Heart right ventricle (tissue), 16 donors: ENCODE measurements at regions not wholly inside any gene's neighbourhood (a gene's known extent, or its start where the extent isn't known, plus 50 kb on each side); places are given as distances from the start of the nearest gene placed in this dataset.

Experiments
- ATAC-seq, 8 donors: fragments of 200-7000 bp; cut with Tn5 transposase; one replicate each; pipeline ENCODE4 v1.9.1; 2020; ENCODE audit warnings: mild to moderate bottlenecking in 8 of 8, moderate library complexity in 8 of 8, moderate number of reproducible peaks in 1 of 8
- DNase-seq, 2 donors: peaks; one replicate each; pipeline ENCODE4 v3.0.0-alpha.2; 2020
- H3K27ac ChIP-seq, 10 donors: fragments of 200-600 bp; sonication (generic) in 2 of 10; one replicate each; pipeline versions ENCODE4 v1.5.0 to v1.8.0; 2020 to 2022; ENCODE audit warnings: mild to moderate bottlenecking in 3 of 10
- H3K27me3 ChIP-seq, 7 donors: fragments of 200-600 bp; one replicate each; pipeline ENCODE4 v1.8.0; 2021 to 2022; ENCODE audit warnings: mild to moderate bottlenecking in 2 of 7
- H3K36me3 ChIP-seq, 9 donors: fragments of 200-600 bp; sonication (generic) in 1 of 9; one replicate each; pipeline versions ENCODE4 v1.5.0 to v1.8.0; 2020 to 2022; ENCODE audit warnings: mild to moderate bottlenecking in 2 of 9
- H3K4me1 ChIP-seq, 9 donors: fragments of 200-600 bp; sonication (generic) in 1 of 9; one replicate each; pipeline versions ENCODE4 v1.5.0 to v1.8.0; 2020 to 2022; ENCODE audit warnings: mild to moderate bottlenecking in 4 of 9
- H3K4me3 ChIP-seq, 10 donors: fragments of 200-600 bp; sonication (generic) in 2 of 10; one replicate each; pipeline versions ENCODE4 v1.5.0 to v1.8.0; 2020 to 2022; ENCODE audit warnings: mild to moderate bottlenecking in 7 of 10, moderate library complexity in 2 of 10
- H3K9me3 ChIP-seq, 11 donors: fragments of 200-600 bp in 10 of 11; sonication (generic) in 2 of 11; one replicate each; pipeline versions ENCODE4 v1.5.0 to v1.8.0; 2013 to 2022; ENCODE audit warnings: mild to moderate bottlenecking in 2 of 11, control low read depth in 1 of 11, moderate library complexity in 1 of 11
- WGBS, 2 donors: extraction: QIAGEN DNeasy Blood & Tissue Kit; methylation state at CpG; one replicate each; pipeline ENCODE4 v1.1.7; 2013; ENCODE audit warnings: inconsistent platforms in 1 of 2; 5-methylcytosine and 5-hydroxymethylcytosine counted together
- intact Hi-C, 10 donors: fragments of 100-400 bp; cut with DNase I; formaldehyde crosslinking; loops; one replicate each; pipeline versions ENCODE4 v1.11.1 to v1.14.2; 2022
- TF ChIP-seq, protein P1 (sequence below), 9 donors: fragments of 200-600 bp; sonication (generic) in 2 of 9; IDR thresholded peaks; one replicate each; pipeline versions ENCODE4 v1.5.0 to v1.8.0; 2021 to 2022; ENCODE audit warnings: antibody characterized with exemption in 9 of 9, mild to moderate bottlenecking in 5 of 9, moderate library complexity in 1 of 9
- donor health status: Arrhythmogenic right ventricular cardiomyopathy.
- donor health status: ischemic (EF 13 %, LVEDD 7.1; RV severe dilation, severe dysfunction).
- donor health status: healthy with polysubstance abuse.
- donor health status: DM: no; HTN: yes; CAD: no.
- donor health status: DM: no; HTN: no; CAD: no.
- donor health status: ischemic (EF 25% LVEDD 6.9; RV normal size, moderate dysfunction).
- donor health status: ischemic (EF 25% LVEDD 5.7; RV mildly dilated, moderate dysfunction).
- donor health status: healthy.
- donor health status: DM: yes; HTN: yes; CAD: no.
- donor health status: Ischemic cardiomyopathy.
- donor health status: ischemic (EF 35%, LVEDD 5.7; RV mildly dilated, moderate dysfunction).
- donor health status: nonischemic (EF 11% LVEDD 7.7; RV severe dilation, severe dysfunction).
- donor health status: DM: yes; HTN: yes; CAD: no.
- donor health status: PGD.
- donor health status: ischemic (EF 29% LVEDD 5.4; RV normal size, mild dysfunction).
- donor health status: nonischemic (EF 23%, LVEDD 6.1; RV moderate dilation, normal function).

- Histone ChIP-seq H3K4me1 (no peaks in the 10 kb centered on the region), H3K27me3 (peaks cover 0 to 4% (median 0%) of the 10 kb centered on the region in 7 donors), H3K27ac (no peak overlapping the region), H3K9me3 (no peaks in the 10 kb centered on the region), H3K36me3 (no peaks in the 10 kb centered on the region), H3K4me3 (no peak overlapping the region)
- intact Hi-C loops = no loop called here
- DNase-seq (no peak), ATAC-seq (no peak)
- TF ChIP-seq, protein P1, sequence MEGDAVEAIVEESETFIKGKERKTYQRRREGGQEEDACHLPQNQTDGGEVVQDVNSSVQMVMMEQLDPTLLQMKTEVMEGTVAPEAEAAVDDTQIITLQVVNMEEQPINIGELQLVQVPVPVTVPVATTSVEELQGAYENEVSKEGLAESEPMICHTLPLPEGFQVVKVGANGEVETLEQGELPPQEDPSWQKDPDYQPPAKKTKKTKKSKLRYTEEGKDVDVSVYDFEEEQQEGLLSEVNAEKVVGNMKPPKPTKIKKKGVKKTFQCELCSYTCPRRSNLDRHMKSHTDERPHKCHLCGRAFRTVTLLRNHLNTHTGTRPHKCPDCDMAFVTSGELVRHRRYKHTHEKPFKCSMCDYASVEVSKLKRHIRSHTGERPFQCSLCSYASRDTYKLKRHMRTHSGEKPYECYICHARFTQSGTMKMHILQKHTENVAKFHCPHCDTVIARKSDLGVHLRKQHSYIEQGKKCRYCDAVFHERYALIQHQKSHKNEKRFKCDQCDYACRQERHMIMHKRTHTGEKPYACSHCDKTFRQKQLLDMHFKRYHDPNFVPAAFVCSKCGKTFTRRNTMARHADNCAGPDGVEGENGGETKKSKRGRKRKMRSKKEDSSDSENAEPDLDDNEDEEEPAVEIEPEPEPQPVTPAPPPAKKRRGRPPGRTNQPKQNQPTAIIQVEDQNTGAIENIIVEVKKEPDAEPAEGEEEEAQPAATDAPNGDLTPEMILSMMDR (IDR thresholded peaks at IDR 0.05) = no peak
- WGBS, 2 donors = 39 to 48% methylated on average over 1 of the region's 1 CpG
Observed at GRCh38 chr16:25478476-25478875, 213.3 kb upstream of the HS3ST4 start.

- H3K27me3 ChIP-seq = peaks cover 0 to 7% (median 0%) of the 10 kb centered on the region in 7 donors
- DNase-seq = no peak
- ATAC-seq = no peak
- no peak overlapping the region for H3K4me3 ChIP-seq
- intact Hi-C loops = no loop called here
- 50 to 59% methylated on average over 2 of the region's 2 CpGs for WGBS, 2 donors
- no peaks in the 10 kb centered on the region for H3K36me3 ChIP-seq
- TF ChIP-seq, protein P1 (IDR thresholded peaks at IDR 0.05) = no peak
- no peaks in the 10 kb centered on the region for H3K9me3 ChIP-seq
- H3K27ac ChIP-seq = no peak overlapping the region
- H3K4me1 ChIP-seq = no peaks in the 10 kb centered on the region
Observed at GRCh38 chr16:25464058-25464457, 206.4 kb upstream of the ZKSCAN2 start.

GRCh38 chr16:25449802-25450201 is 192.2 kb upstream of the ZKSCAN2 start:
- TF ChIP-seq, protein P1 (IDR thresholded peaks at IDR 0.05) = no peak
- Histone ChIP-seq H3K9me3 (peaks cover 0 to 33% (median 6%) of the 10 kb centered on the region in 11 donors), H3K4me1 (no peaks in the 10 kb centered on the region), H3K27ac (no peak overlapping the region), H3K4me3 (no peak overlapping the region), H3K27me3 (peaks cover 0 to 4% (median 0%) of the 10 kb centered on the region in 7 donors), H3K36me3 (no peaks in the 10 kb centered on the region)
- WGBS, 2 donors = 79 to 85% methylated on average over 2 of the region's 2 CpGs
- ATAC-seq = no peak
- no peak for DNase-seq
- intact Hi-C loops = no loop called here

DNA sequence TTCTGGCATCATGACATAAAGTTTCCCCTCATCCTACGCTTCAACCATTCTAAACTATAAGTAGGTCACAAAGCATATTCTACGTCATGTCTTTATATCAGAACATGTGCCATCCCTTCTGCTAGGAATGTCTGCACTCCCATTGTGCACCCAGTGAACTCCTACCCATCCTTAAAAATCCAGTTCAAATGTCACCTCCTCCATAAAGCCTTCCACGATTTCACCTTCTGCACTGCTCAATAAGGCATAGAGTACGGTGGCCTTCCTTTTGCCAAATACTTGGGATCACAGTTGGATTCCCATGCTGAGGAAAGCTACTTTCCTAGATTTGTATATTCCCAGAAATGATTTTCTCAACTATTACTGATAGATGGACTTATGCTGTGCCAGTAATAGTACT is 186.3 kb upstream of the ZKSCAN2 start:
- no peaks in the 10 kb centered on the region for H3K36me3 ChIP-seq
- H3K9me3 ChIP-seq = peaks cover 0 to 23% (median 6%) of the 10 kb centered on the region in 11 donors
- H3K4me3 ChIP-seq = no peak overlapping the region
- TF ChIP-seq, protein P1 (IDR thresholded peaks at IDR 0.05) = no peak
- DNase-seq (no peak), ATAC-seq (no peak)
- intact Hi-C loops = no loop called here
- H3K27ac ChIP-seq = no peak overlapping the region
- peaks cover 0 to 14% (median 5%) of the 10 kb centered on the region in 7 donors for H3K27me3 ChIP-seq
- H3K4me1 ChIP-seq = no peaks in the 10 kb centered on the region
- 79 to 84% methylated on average over 4 of the region's 4 CpGs for WGBS, 2 donors
